GM10248 (cell line): ENCODE measurements at regions not wholly inside any gene's neighbourhood (a gene's known extent, or its start where the extent isn't known, plus 50 kb on each side); places are given as distances from the start of the nearest gene placed in this dataset.

Experiments
- CTCF ChIA-PET: fragments of 300-600 bp; sonication (Branson Sonifier 250); formaldehyde crosslinking; extraction: SDS; loops from one replicate; lab custom pipeline; 2021; ENCODE audit warnings: antibody characterized with exemption; lab: Yijun Ruan, JAX
- POLR2A ChIA-PET: fragments of 350-650 bp; sonication (Branson Sonifier 250); formaldehyde crosslinking; extraction: SDS; loops from one replicate; lab custom pipeline; 2020; ENCODE audit warnings: antibody characterized with exemption; lab: Yijun Ruan, JAX
- DNase-seq: peaks from one replicate; pipeline ENCODE4 v3.0.0; 2012; ENCODE audit errors: extremely low spot score
- CTCF ChIP-seq: IDR thresholded peaks from 2 replicates; pipeline ENCODE4 v1.5.1; 2012; ENCODE audit warnings: mild to moderate bottlenecking, low read depth; ENCODE audit errors: extremely low read depth, missing control alignments, control extremely low read depth

- ChIA-PET POLR2A (no interaction called here), CTCF (interaction anchor here (1.2 kb wide), 1 partner anchor 13 kb away, joined by 3 read pairs; no protein-coding TSS in a partner anchor)
- no peak for DNase-seq
- no peak for TF ChIP-seq CTCF
Observed at GRCh38 chr10:44635176-44635575, 250.3 kb upstream of the CXCL12 start.

GRCh38 chr10:44636625-44637024, 251.7 kb upstream of the CXCL12 start:
- TF ChIP-seq CTCF = no peak
- DNase-seq = no peak
- ChIA-PET CTCF (no interaction called here), POLR2A (no interaction called here)

GRCh38 chr10:44640429-44640828, 255.5 kb upstream of the CXCL12 start:
- no peak for TF ChIP-seq CTCF
- DNase-seq = no peak
- ChIA-PET CTCF (no interaction called here), POLR2A (no interaction called here)

- DNase-seq = no peak
- no peak for TF ChIP-seq CTCF
Observed at GRCh38 chr10:44647473-44647872, 262.6 kb upstream of the CXCL12 start.

GRCh38 chr10:44647877-44648542, 263.1 kb upstream of the CXCL12 start:
- POLR2A ChIA-PET = no interaction called here
- DNase-seq = no peak
- TF ChIP-seq CTCF = no peak
- CTCF ChIA-PET = interaction anchor here (1.2 kb wide), 1 partner anchor 12 kb away, joined by 4 read pairs; no protein-coding TSS in a partner anchor

More at GRCh38 chr10:44647473-44647872, 262.6 kb upstream of the CXCL12 start:
- CTCF ChIA-PET = no interaction called here
- POLR2A ChIA-PET = no interaction called here

GRCh38 chr10:44650691-44651661, 260.2 kb upstream of the TMEM72 start:
- TF ChIP-seq CTCF = no peak
- ChIA-PET CTCF (no interaction called here), POLR2A (no interaction called here)
- no peak for DNase-seq
